ENCODE measurements at regions not wholly inside any gene's neighbourhood (a gene's known extent, or its start where the extent isn't known, plus 50 kb on each side); places are given as distances from the start of the nearest gene placed in this dataset.
"Not testable (repeated sequence)": the region's sequence is repeated elsewhere in the genome, so short reads cannot be mapped to it uniquely, and the experiment has no call there.

GRCh38 chr7:81833401-81833800 is 63.6 kb upstream of the HGF start:
- no peak for DNase-seq

- no peak for DNase-seq
Measured at GRCh38 chr7:81831883-81832282, 62.0 kb upstream of the HGF start.

GRCh38 chr7:81829511-81829910 is 59.7 kb upstream of the HGF start:
- DNase-seq = not testable (repeated sequence)

GRCh38 chr7:81822811-81823210 is 53.0 kb upstream of the HGF start:
- no peak for DNase-seq

- no peak for DNase-seq
Measured at GRCh38 chr7:81819861-81820260, 50.0 kb upstream of the HGF start.

All from right lung (tissue), 2 donors.